SW480 (cell line): ENCODE measurements at regions not wholly inside any gene's neighbourhood (a gene's known extent, or its start where the extent isn't known, plus 50 kb on each side); places are given as distances from the start of the nearest gene placed in this dataset.

Experiments used
- DNase-seq: peaks from one replicate; pipeline ENCODE4 v3.0.0-alpha.2; 2016; ENCODE audit warnings: low spot score

- no peak for DNase-seq
Measured at GRCh38 chr2:203813684-203814083, 53.9 kb upstream of the CTLA4 start.

- peak; percentile 86 for DNase-seq
Measured at GRCh38 chr2:203814661-203815540, 52.7 kb upstream of the CTLA4 start.

GRCh38 chr2:203815541-203815898, 52.1 kb upstream of the CTLA4 start:
- DNase-seq: no peak

DNA sequence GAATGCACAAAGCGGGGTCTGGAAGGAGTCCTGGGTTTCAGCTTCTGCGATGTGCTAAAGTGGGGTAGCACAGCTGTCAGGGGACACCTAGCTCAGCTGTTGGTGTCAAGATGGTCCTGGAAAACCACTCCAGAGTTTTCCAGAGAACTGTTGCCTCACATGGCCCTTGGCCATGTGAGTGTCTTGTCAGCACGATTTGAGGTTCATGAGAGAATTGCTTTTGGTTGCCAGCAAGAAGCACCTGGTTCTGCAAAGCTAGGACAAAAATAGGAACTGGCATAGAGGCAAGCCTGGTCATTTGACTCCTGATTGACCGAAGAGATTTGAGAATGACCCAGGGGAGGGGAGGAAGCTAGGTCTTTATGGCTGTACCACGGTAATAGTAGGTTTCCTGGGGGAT, 50.4 kb upstream of the CTLA4 start:
- no peak for DNase-seq
